ENCODE measurements at regions not wholly inside any gene's neighbourhood (a gene's known extent, or its start where the extent isn't known, plus 50 kb on each side); places are given as distances from the start of the nearest gene placed in this dataset.

DNA sequence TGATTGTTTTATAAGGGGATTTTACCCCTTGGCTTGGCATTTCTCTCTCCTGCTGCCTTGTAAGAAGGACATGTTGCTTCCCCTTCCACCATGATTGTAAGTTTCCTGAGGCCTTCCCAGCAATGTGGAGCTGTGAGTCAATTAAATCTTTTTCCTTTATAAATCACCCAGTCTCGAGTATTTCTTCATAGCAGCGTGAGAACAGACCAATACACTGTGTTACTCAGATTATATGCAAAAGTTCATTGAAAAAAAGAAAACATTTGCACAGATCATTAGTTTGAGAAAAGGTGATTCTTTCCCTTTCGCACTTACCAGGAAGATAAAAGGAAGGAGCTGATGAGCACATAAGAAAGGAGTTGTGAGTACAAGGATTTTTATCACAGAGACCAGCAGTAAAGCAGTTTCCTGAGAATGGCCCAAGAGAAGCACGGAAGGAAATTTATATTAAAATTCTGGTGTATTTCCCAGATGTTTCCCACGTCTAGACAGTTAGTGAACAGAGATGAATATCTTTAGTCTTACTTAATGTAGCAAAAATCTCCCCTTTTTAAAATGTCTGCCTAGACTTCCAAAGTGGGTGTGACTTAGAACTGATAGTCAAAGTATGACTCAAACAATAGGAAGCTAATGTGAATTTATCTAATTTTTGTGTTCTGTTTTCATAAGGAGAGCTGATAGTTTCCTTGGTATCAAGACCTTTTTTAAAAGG lies 431.8 kb upstream of the SGCG start:
- TF ChIP-seq CTCF (conservative IDR thresholded peaks at IDR 0.05; ENCODE audit: low read depth, low read length) (no peak), EZH2 (IDR thresholded peaks at IDR 0.05; ENCODE audit: low read length, unreplicated experiment) (no peak)
